ENCODE measurements at regions not wholly inside any gene's neighbourhood (a gene's known extent, or its start where the extent isn't known, plus 50 kb on each side); places are given as distances from the start of the nearest gene placed in this dataset.
"Not testable (repeated sequence)": the region's sequence is repeated elsewhere in the genome, so short reads cannot be mapped to it uniquely, and the experiment has no call there.

GRCh38 chr20:57110121-57111027 lies 156.1 kb downstream of the BMP7 start:
- H3K36me3 Mint-ChIP-seq (ENCODE audit: insufficient read depth); H3K9me3 Mint-ChIP-seq; H3K4me3 Mint-ChIP-seq; H3K27me3 Mint-ChIP-seq; DNase-seq; H3K27ac Mint-ChIP-seq; H3K4me1 Mint-ChIP-seq (ENCODE audit: low read depth in 2 of 2); ATAC-seq (replicated peaks): not testable (repeated sequence)

GRCh38 chr20:57111028-57111373 lies 155.4 kb downstream of the BMP7 start:
- Mint-ChIP-seq H3K4me3 (no peak overlapping the region), H3K36me3 (ENCODE audit: insufficient read depth) (no peaks in the 10 kb centered on the region), H3K27ac (no peak overlapping the region), H3K4me1 (ENCODE audit: low read depth in 2 of 2) (no peaks in the 10 kb centered on the region), H3K27me3 (peaks cover 0 to under 1% of the 10 kb centered on the region in 2 donors), H3K9me3 (no peaks in the 10 kb centered on the region)
- DNase-seq: no peak
- ATAC-seq (replicated peaks): no peak

- no peak for ATAC-seq (replicated peaks)
Measured at GRCh38 chr20:57112448-57112847, 154.0 kb downstream of the BMP7 start.

GRCh38 chr20:57114290-57115005 lies 152.0 kb downstream of the BMP7 start:
- DNase-seq: no peak

More at GRCh38 chr20:57112448-57112847, 154.0 kb downstream of the BMP7 start:
- DNase-seq: no peak
- Mint-ChIP-seq H3K36me3 (ENCODE audit: insufficient read depth) (no peaks in the 10 kb centered on the region), H3K27ac (no peak overlapping the region), H3K4me3 (no peak overlapping the region), H3K9me3 (no peaks in the 10 kb centered on the region), H3K27me3 (no peaks in the 10 kb centered on the region), H3K4me1 (ENCODE audit: low read depth in 2 of 2) (no peaks in the 10 kb centered on the region)

GRCh38 chr20:57117296-57117695 lies 149.1 kb downstream of the BMP7 start:
- no peaks in the 10 kb centered on the region for H3K4me1 Mint-ChIP-seq (ENCODE audit: low read depth in 2 of 2)
- no peaks in the 10 kb centered on the region for H3K27me3 Mint-ChIP-seq
- DNase-seq: no peak
- H3K9me3 Mint-ChIP-seq: no peaks in the 10 kb centered on the region
- no peaks in the 10 kb centered on the region for H3K36me3 Mint-ChIP-seq (ENCODE audit: insufficient read depth)
- H3K4me3 Mint-ChIP-seq: no peak overlapping the region
- H3K27ac Mint-ChIP-seq: no peak overlapping the region
- ATAC-seq (replicated peaks): no peak

More at GRCh38 chr20:57114290-57115005, 152.0 kb downstream of the BMP7 start:
- ATAC-seq (replicated peaks): no peak
- Mint-ChIP-seq H3K4me1 (ENCODE audit: low read depth in 2 of 2) (no peaks in the 10 kb centered on the region), H3K9me3 (no peaks in the 10 kb centered on the region), H3K36me3 (ENCODE audit: insufficient read depth) (no peaks in the 10 kb centered on the region), H3K4me3 (no peak overlapping the region), H3K27me3 (no peaks in the 10 kb centered on the region), H3K27ac (no peak overlapping the region)

GRCh38 chr20:57118107-57118769 lies 148.2 kb downstream of the BMP7 start:
- Mint-ChIP-seq H3K4me1 (ENCODE audit: low read depth in 2 of 2) (no peaks in the 10 kb centered on the region), H3K9me3 (no peaks in the 10 kb centered on the region), H3K27me3 (no peaks in the 10 kb centered on the region), H3K27ac (no peak overlapping the region), H3K36me3 (ENCODE audit: insufficient read depth) (no peaks in the 10 kb centered on the region), H3K4me3 (no peak overlapping the region)
- ATAC-seq (replicated peaks): no peak
- no peak for DNase-seq
